Ramos (cell line): ENCODE measurements at regions not wholly inside any gene's neighbourhood (a gene's known extent, or its start where the extent isn't known, plus 50 kb on each side); places are given as distances from the start of the nearest gene placed in this dataset.
"Not testable (repeated sequence)": the region's sequence is repeated elsewhere in the genome, so short reads cannot be mapped to it uniquely, and the experiment has no call there.

Experiments
- in situ Hi-C: fragments of 300-500 bp; cut with MboI; formaldehyde crosslinking; loops from one replicate; pipeline ENCODE4 v1.14.3; 2022; ENCODE audit warnings: low sequenced_read_pairs; ENCODE audit not compliant: unreplicated experiment

- in situ Hi-C loops = no loop called here
Observed at GRCh38 chr12:92062539-92063493, 82.8 kb downstream of the BTG1 start.

GRCh38 chr12:92061061-92061460, 84.6 kb downstream of the BTG1 start:
- in situ Hi-C loops = no loop called here

- in situ Hi-C loops = no loop called here
Observed at GRCh38 chr12:92059960-92060359, 85.7 kb downstream of the BTG1 start.

- in situ Hi-C loops = no loop called here
Observed at GRCh38 chr12:92058664-92059063, 87.0 kb downstream of the BTG1 start.

- in situ Hi-C loops = not testable (repeated sequence)
Observed at GRCh38 chr12:92056756-92057155, 88.9 kb downstream of the BTG1 start.

- in situ Hi-C loops = no loop called here
Observed at GRCh38 chr12:92056290-92056689, 89.4 kb downstream of the BTG1 start.

- in situ Hi-C loops = no loop called here
Observed at GRCh38 chr12:92055877-92056276, 89.8 kb downstream of the BTG1 start.

GRCh38 chr12:92051441-92051840, 94.2 kb downstream of the BTG1 start:
- in situ Hi-C loops = no loop called here

GRCh38 chr12:92049403-92049802, 96.2 kb downstream of the BTG1 start:
- in situ Hi-C loops = no loop called here

- in situ Hi-C loops = no loop called here
Observed at GRCh38 chr12:92047393-92047826, 98.2 kb downstream of the BTG1 start.

GRCh38 chr12:92046557-92047392, 98.9 kb downstream of the BTG1 start:
- in situ Hi-C loops = no loop called here

- in situ Hi-C loops = no loop called here
Observed at GRCh38 chr12:92045852-92046251, 99.8 kb downstream of the BTG1 start.

GRCh38 chr12:92044435-92044834, 101.2 kb downstream of the BTG1 start:
- in situ Hi-C loops = no loop called here

GRCh38 chr12:92042791-92043531, 102.7 kb downstream of the BTG1 start:
- in situ Hi-C loops = no loop called here

- in situ Hi-C loops = no loop called here
Observed at GRCh38 chr12:92041742-92042141, 103.9 kb downstream of the BTG1 start.

GRCh38 chr12:92039046-92039445, 106.6 kb downstream of the BTG1 start:
- in situ Hi-C loops = no loop called here

- in situ Hi-C loops = no loop called here
Observed at GRCh38 chr12:92038476-92038875, 107.2 kb downstream of the BTG1 start.

- in situ Hi-C loops = no loop called here
Observed at GRCh38 chr12:92036771-92037453, 108.7 kb downstream of the BTG1 start.

- in situ Hi-C loops = no loop called here
Observed at GRCh38 chr12:92036061-92036620, 109.5 kb downstream of the BTG1 start.

- in situ Hi-C loops = no loop called here
Observed at GRCh38 chr12:92035477-92035876, 110.2 kb downstream of the BTG1 start.
